Muscle of leg (tissue), 3 donors: ENCODE measurements at regions not wholly inside any gene's neighbourhood (a gene's known extent, or its start where the extent isn't known, plus 50 kb on each side); places are given as distances from the start of the nearest gene placed in this dataset.
A peak's percentile ranks its signal among the peaks of the same experiment; 100 is the strongest.
"Not testable (repeated sequence)": the region's sequence is repeated elsewhere in the genome, so short reads cannot be mapped to it uniquely, and the experiment has no call there.

ENCODE experiments used
- DNase-seq: peaks from one replicate; pipeline ENCODE4 v3.0.0; 2013
- H3K27ac ChIP-seq: one replicate; pipeline ENCODE4 v1.5.1; 2013; ENCODE audit warnings: mild to moderate bottlenecking, low read length, control low read depth
- H3K27me3 ChIP-seq: one replicate; pipeline ENCODE4 v1.6.1; 2013; ENCODE audit warnings: low read length; ENCODE audit not compliant: control insufficient read depth, insufficient read depth
- H3K36me3 ChIP-seq: one replicate; pipeline ENCODE4 v1.6.1; 2013; ENCODE audit warnings: low read length; ENCODE audit not compliant: control insufficient read depth, insufficient read depth
- H3K4me1 ChIP-seq: one replicate; pipeline ENCODE4 v1.6.1; 2013; ENCODE audit warnings: low read length; ENCODE audit not compliant: control insufficient read depth, insufficient read depth
- H3K4me3 ChIP-seq: one replicate; pipeline ENCODE4 v1.5.1; 2013; ENCODE audit warnings: low read length, control low read depth
- H3K9me3 ChIP-seq: replicated peaks from 2 replicates; pipeline ENCODE4 v1.6.1; 2013; ENCODE audit warnings: low read depth, low read length; ENCODE audit not compliant: control insufficient read depth
- WGBS: methylation state at CpG from one replicate; pipeline ENCODE4 v1.1.5; 2013; ENCODE audit warnings: missing lambda C conversion rate; ENCODE audit not compliant: insufficient coverage; 5-methylcytosine and 5-hydroxymethylcytosine counted together

DNA sequence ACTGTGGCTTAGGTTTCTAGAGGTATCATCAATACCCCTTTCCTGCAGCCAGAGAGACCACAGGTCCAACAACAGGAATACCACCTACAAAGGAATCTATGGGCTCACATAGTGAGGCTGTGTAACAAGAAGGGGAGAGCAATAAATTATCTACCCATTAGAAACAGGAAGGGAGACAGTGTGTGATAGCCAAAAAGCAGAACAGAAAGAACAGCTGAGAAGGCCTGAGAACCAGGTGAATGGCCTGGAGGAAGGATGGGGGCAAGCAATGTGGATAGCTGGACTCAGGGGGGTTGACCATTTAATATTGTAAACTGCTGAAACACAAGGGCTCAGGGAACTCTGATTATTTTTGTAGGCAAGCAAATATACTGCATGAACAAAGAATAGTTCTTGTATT lies 628.2 kb downstream of the COL12A1 start:
- H3K9me3 ChIP-seq: no peaks in the 10 kb centered on the region
- H3K4me3 ChIP-seq: no peak overlapping the region
- no peak for DNase-seq
- H3K27ac ChIP-seq: no peak overlapping the region
- no peaks in the 10 kb centered on the region for H3K4me1 ChIP-seq
- no peaks in the 10 kb centered on the region for H3K36me3 ChIP-seq
- H3K27me3 ChIP-seq: no peaks in the 10 kb centered on the region

DNA sequence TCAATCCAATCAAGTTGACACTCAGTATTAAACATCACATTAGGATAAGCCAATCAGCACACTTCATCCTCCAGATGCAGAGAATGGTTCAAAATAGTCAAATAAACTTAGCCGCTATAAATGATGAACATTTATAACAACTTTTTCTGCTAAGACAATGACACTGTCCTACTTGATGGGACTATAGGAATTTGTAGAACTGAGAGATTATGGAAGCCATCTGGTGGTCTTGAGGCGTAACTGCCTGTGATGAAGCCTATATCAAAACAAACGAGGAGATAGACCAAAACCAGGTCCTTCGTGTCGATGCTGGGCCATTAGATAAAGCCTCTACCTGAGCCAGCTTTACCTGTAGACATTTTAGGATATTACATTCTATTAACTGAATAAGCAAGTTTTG lies 631.1 kb downstream of the COL12A1 start:
- DNase-seq: peak; percentile 40
- WGBS: 100% methylated on average over 1 of the region's 5 CpGs
- no peaks in the 10 kb centered on the region for H3K9me3 ChIP-seq
- H3K27me3 ChIP-seq: no peaks in the 10 kb centered on the region
- H3K27ac ChIP-seq: no peak overlapping the region
- no peak overlapping the region for H3K4me3 ChIP-seq
- no peaks in the 10 kb centered on the region for H3K4me1 ChIP-seq
- H3K36me3 ChIP-seq: no peaks in the 10 kb centered on the region

DNA sequence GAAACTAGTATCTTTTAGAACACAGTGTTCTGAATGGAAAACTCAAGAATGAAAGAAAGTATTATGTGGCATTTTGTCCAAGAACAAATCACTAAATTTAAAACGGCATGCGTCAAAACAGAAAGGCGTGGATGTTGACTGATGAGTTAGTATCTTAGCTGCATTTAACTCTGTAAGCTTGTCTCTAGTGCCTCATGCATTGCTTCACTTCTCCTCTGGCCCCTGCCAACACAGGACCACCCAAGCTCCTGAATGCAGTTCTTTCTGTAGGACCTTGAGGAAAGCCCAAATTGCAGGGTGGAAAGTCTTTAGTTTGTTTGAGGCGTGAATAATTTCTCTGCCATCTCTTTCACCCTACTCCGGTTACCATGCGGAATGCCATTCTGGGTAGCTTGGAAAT lies 632.2 kb downstream of the COL12A1 start:
- DNase-seq: peak; percentile 45
- Histone ChIP-seq H3K4me1 (no peaks in the 10 kb centered on the region), H3K36me3 (no peaks in the 10 kb centered on the region), H3K4me3 (no peak overlapping the region), H3K9me3 (no peaks in the 10 kb centered on the region), H3K27me3 (no peaks in the 10 kb centered on the region), H3K27ac (no peak overlapping the region)
- WGBS: 100% methylated on average over 1 of the region's 6 CpGs

- H3K27me3 ChIP-seq: no peaks in the 10 kb centered on the region
- WGBS: 69% methylated on average over 1 of the region's 1 CpG
- no peak overlapping the region for H3K4me3 ChIP-seq
- no peaks in the 10 kb centered on the region for H3K36me3 ChIP-seq
- peak overlapping the region; percentile 60 for H3K27ac ChIP-seq
- no peak for DNase-seq
- H3K9me3 ChIP-seq: no peaks in the 10 kb centered on the region
- H3K4me1 ChIP-seq: no peaks in the 10 kb centered on the region
Observed at GRCh38 chr6:74570044-74570443, 635.8 kb downstream of the COL12A1 start.

DNA sequence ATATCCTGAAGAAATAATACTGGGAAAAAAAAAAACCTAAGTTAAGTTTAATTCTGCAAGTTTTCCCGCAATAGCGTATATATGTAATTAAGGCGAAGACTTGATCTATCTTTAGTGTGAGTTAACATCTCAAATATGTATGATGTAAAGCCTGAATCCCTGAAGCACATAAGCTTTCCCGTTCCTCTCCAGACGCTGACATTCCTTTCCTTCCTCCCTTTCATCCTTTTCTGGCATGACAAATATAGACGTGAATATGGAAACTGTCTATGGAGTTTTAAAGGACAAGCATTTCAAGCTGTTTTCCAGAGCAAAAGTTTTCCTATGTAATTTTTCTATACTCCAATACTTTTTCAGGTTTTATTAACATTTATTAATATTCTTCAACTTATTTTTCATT lies 637.0 kb downstream of the COL12A1 start:
- no peaks in the 10 kb centered on the region for H3K9me3 ChIP-seq
- H3K27me3 ChIP-seq: no peaks in the 10 kb centered on the region
- peak; percentile 98 for DNase-seq
- no peaks in the 10 kb centered on the region for H3K36me3 ChIP-seq
- no CpG with 5 or more reads among the region's 6 CpGs for WGBS
- no peak overlapping the region for H3K4me3 ChIP-seq
- H3K27ac ChIP-seq: peak overlapping the region; percentile 60
- H3K4me1 ChIP-seq: no peaks in the 10 kb centered on the region

- not testable (repeated sequence) for H3K27ac ChIP-seq, H3K4me3 ChIP-seq, H3K27me3 ChIP-seq, DNase-seq, H3K9me3 ChIP-seq, H3K36me3 ChIP-seq, H3K4me1 ChIP-seq
- 88% methylated on average over 1 of the region's 4 CpGs for WGBS
Observed at GRCh38 chr6:74567923-74568290, 637.9 kb downstream of the COL12A1 start.

DNA sequence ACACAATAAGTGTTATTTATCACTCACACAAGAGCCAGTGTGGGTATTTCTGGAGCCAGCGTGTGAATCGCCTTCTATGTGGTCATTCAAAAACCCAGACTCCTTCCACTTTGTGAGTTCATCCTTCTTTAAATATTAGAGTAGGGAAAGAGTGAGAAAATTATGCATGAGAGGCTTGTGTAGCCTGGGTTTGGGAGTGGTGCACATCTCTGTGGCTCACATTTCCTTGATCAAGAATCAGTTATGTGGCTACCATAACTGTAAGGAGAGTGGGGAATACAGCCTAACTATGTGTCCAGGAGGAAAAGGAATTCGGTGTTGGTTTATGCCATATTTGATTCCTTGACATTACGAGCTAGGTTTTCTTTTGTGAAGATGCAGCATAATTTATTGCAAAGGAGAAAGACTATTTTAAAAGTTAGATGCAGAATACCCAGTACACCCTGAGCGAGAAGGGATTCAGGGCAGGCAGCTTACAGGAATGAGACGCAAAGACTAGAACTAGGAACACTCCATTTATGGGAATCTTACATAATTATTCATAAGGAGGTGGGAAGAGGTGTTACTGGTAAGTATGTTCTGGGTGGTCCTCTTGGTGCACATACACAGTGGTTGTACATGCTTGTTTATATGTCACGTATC lies 638.5 kb downstream of the COL12A1 start:
- no peaks in the 10 kb centered on the region for H3K27me3 ChIP-seq
- WGBS: 88% methylated on average over 1 of the region's 7 CpGs
- H3K4me1 ChIP-seq: no peaks in the 10 kb centered on the region
- H3K9me3 ChIP-seq: no peaks in the 10 kb centered on the region
- DNase-seq: no peak
- H3K27ac ChIP-seq: no peak overlapping the region
- H3K4me3 ChIP-seq: no peak overlapping the region
- no peaks in the 10 kb centered on the region for H3K36me3 ChIP-seq

DNA sequence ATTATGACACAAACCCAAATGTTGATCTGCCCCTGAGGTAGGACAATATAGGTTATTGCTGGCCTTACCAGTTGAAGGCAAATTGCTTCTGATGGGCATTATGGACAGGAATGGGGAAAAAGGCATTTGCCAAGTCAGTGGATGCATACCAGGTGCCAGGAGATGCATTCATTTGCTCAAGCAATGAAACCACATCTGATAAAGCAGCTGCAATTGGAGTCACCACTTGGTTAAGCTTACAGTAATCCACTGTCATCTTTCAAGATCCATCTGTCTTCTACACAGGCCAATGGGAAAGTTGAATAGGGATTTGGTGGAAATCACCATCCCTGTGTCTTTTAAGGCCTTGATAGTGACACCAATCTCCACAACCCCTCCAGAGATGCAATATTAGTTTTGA lies 648.6 kb downstream of the COL12A1 start:
- Histone ChIP-seq H3K36me3 (no peaks in the 10 kb centered on the region), H3K9me3 (no peaks in the 10 kb centered on the region)

DNA sequence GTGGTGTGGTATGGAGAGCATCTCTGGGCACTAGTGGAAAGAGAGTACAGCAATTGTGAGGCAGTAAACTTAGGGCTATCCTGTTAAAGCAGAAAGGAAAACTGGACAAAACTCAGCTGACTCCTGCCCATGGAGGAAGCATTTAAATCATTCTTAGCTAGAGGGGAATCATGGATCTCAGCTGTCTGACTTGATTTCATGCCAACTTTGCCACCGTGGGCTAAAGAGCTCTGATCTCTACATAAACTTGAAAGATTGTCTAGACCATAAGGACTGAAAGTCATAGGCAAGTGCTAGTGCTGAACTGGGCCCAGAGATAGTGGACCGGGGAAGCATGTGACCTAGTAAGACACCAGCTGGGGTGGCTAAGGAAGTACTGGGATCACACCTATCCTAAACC lies 651.8 kb downstream of the COL12A1 start:
- 57% methylated on average over 1 of the region's 2 CpGs for WGBS
- no peak for DNase-seq
- H3K9me3 ChIP-seq: no peaks in the 10 kb centered on the region
- H3K4me3 ChIP-seq: no peak overlapping the region
- no peaks in the 10 kb centered on the region for H3K36me3 ChIP-seq
- H3K27me3 ChIP-seq: no peaks in the 10 kb centered on the region
- H3K4me1 ChIP-seq: peaks cover 5% of the 10 kb centered on the region
- no peak overlapping the region for H3K27ac ChIP-seq

More for the DNA sequence above, 648.6 kb downstream of the COL12A1 start:
- Histone ChIP-seq H3K4me3 (no peak overlapping the region), H3K27me3 (no peaks in the 10 kb centered on the region), H3K4me1 (peaks cover 5% of the 10 kb centered on the region), H3K27ac (no peak overlapping the region)
- no peak for DNase-seq

DNA sequence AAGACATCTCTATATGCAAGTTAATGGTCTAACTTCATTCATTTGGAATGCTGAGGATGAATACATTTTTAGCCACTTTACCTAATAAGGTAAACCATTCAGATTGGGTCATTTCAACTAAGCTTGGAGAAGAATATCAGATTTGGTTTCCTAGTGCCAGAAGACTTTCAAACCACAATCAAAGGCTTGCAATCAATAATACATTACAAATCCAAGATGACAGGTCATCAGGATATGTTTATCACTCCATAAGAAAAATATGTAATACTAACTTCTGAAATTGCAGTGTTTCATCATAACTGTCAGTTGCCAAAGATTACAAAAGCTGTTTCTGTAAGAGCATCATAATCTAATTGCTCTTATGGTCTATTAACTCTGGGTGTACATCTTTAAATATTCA lies 654.0 kb downstream of the COL12A1 start:
- Histone ChIP-seq H3K4me3 (no peak overlapping the region), H3K27ac (no peak overlapping the region), H3K4me1 (no peaks in the 10 kb centered on the region), H3K27me3 (no peaks in the 10 kb centered on the region), H3K9me3 (no peaks in the 10 kb centered on the region), H3K36me3 (no peaks in the 10 kb centered on the region)
- no peak for DNase-seq

GRCh38 chr6:74550821-74551220 lies 655.0 kb downstream of the COL12A1 start:
- WGBS: 94% methylated on average over 5 of the region's 6 CpGs
- no peaks in the 10 kb centered on the region for H3K27me3 ChIP-seq
- H3K9me3 ChIP-seq: no peaks in the 10 kb centered on the region
- no peak overlapping the region for H3K4me3 ChIP-seq
- DNase-seq: no peak
- no peaks in the 10 kb centered on the region for H3K4me1 ChIP-seq
- no peak overlapping the region for H3K27ac ChIP-seq
- no peaks in the 10 kb centered on the region for H3K36me3 ChIP-seq
